NT2/D1 (cell line): ENCODE measurements at regions not wholly inside any gene's neighbourhood (a gene's known extent, or its start where the extent isn't known, plus 50 kb on each side); places are given as distances from the start of the nearest gene placed in this dataset.

Experiments used
- SUZ12 ChIP-seq: IDR thresholded peaks from 2 replicates; pipeline ENCODE4 v1.6.1; 2011; ENCODE audit not compliant: insufficient read length, insufficient read depth; ENCODE audit errors: extremely low read depth
- ZNF274 ChIP-seq: IDR thresholded peaks from 2 replicates; pipeline ENCODE4 v1.6.1; 2011; ENCODE audit warnings: mild to moderate bottlenecking, low read depth, low read length

DNA sequence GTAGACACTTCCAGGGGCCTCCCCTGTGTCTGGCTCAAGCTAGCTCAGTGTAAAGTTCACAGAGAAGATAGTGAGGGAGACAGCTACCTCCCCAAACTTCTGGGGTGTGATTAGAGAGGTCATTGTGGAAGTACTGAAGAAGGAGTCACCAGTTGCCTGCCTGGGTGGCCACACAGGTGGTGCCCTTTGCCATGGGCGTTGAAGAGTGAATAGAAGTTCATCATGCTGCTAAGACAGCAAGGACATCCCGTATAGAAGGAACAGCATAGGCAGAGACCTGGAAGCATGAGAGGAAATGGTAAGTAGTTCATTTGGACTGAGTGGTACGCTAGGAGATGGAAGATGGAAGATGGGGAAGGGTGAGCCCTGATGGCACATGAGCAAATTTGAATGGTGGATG, 110.1 kb downstream of the PJA1 start:
- TF ChIP-seq ZNF274 = no peak
- TF ChIP-seq SUZ12 = no peak
